ENCODE measurements at regions not wholly inside any gene's neighbourhood (a gene's known extent, or its start where the extent isn't known, plus 50 kb on each side); places are given as distances from the start of the nearest gene placed in this dataset.

DNA sequence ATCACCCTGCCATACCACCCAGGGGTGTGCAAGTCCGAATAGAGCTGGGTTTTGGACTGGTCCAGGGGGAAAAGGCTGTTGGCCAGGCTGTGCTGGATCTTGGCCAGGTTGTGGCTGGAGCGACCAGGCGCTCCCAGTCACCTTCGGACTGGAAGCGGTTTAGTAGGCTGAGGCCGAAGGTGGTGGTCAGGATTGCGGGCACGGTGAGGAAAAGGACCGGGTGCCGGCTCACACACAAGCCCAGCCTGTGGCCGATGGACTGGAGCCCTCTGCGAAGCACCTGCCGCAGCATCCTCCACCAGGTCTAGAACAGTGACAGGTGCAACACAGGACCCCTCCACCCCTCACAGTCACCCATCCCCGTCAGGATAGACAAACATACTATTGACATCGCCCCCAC, 590.6 kb upstream of the PTCHD4 start:
- H3K9me3 Mint-ChIP-seq (ENCODE audit: unreplicated experiment) = no peaks in the 10 kb centered on the region

DNA sequence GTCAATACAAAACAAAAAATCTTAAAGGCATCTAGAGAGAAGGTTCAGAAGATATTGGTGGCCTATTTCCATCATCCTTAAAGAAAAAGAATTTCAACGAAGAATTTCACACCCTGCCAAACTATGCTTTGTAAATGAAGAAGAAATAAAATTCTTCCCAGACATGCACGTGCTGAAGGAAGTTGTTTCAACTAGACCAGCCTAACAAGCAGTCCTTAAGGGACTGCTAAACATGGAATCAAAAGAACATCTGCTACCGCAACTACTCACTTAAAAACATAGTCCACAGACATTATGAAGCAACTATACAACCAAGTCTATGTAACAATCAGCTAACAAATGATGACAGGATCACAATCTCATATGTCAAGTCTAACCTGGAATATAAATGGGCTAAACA, 584.9 kb upstream of the PTCHD4 start:
- BruUV-seq (replicated peaks) = no TSS peak
- H3K27me3 Mint-ChIP-seq (ENCODE audit: insufficient read depth, unreplicated experiment) = no peaks in the 10 kb centered on the region

More for the DNA sequence above, 590.6 kb upstream of the PTCHD4 start:
- no TSS peak for BruUV-seq (replicated peaks)
- no peak overlapping the region for H3K4me3 Mint-ChIP-seq (ENCODE audit: unreplicated experiment)
- intact Hi-C loops (cut with micrococcal nuclease) = no loop called here
- TF ChIP-seq, protein P1, sequence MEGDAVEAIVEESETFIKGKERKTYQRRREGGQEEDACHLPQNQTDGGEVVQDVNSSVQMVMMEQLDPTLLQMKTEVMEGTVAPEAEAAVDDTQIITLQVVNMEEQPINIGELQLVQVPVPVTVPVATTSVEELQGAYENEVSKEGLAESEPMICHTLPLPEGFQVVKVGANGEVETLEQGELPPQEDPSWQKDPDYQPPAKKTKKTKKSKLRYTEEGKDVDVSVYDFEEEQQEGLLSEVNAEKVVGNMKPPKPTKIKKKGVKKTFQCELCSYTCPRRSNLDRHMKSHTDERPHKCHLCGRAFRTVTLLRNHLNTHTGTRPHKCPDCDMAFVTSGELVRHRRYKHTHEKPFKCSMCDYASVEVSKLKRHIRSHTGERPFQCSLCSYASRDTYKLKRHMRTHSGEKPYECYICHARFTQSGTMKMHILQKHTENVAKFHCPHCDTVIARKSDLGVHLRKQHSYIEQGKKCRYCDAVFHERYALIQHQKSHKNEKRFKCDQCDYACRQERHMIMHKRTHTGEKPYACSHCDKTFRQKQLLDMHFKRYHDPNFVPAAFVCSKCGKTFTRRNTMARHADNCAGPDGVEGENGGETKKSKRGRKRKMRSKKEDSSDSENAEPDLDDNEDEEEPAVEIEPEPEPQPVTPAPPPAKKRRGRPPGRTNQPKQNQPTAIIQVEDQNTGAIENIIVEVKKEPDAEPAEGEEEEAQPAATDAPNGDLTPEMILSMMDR (IDR thresholded peaks at IDR 0.05; ENCODE audit: unreplicated experiment) = no peak
- POLR2A ChIA-PET = no interaction called here
- DNase-seq (ENCODE audit: unreplicated experiment) = no peak
- peaks cover 5% of the 10 kb centered on the region for H3K4me1 Mint-ChIP-seq (ENCODE audit: insufficient read depth, unreplicated experiment)
- no peak overlapping the region for H3K27ac Mint-ChIP-seq (ENCODE audit: low read depth, unreplicated experiment)
- no peaks in the 10 kb centered on the region for H3K27me3 Mint-ChIP-seq (ENCODE audit: insufficient read depth, unreplicated experiment)
- CTCF ChIA-PET = no interaction called here
- H3K36me3 Mint-ChIP-seq (ENCODE audit: insufficient read depth, unreplicated experiment) = no peaks in the 10 kb centered on the region

DNA sequence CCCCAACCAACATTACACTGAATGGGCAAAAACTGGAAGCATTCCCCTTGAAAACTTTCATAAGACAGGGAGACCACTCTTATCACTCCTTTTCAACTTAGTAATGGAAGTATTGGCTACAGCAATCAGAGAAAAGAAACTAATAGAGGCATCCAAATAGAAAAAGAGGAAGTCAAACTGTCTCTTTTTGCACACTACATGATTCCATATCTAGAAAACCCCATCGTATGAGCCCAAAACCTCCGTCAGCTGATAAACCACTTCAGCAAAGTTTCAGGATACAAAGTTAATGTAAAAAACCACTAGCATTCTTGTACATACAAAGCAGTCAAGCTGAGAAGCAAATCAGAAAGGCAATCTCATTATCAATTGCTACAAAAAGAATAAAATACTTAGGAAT, 580.4 kb upstream of the PTCHD4 start:
- Mint-ChIP-seq H3K9me3 (ENCODE audit: unreplicated experiment) (peaks cover 21% of the 10 kb centered on the region), H3K27me3 (ENCODE audit: insufficient read depth, unreplicated experiment) (no peaks in the 10 kb centered on the region), H3K4me1 (ENCODE audit: insufficient read depth, unreplicated experiment) (no peaks in the 10 kb centered on the region), H3K4me3 (ENCODE audit: unreplicated experiment) (no peak overlapping the region), H3K27ac (ENCODE audit: low read depth, unreplicated experiment) (no peak overlapping the region), H3K36me3 (ENCODE audit: insufficient read depth, unreplicated experiment) (no peaks in the 10 kb centered on the region)
- CTCF ChIA-PET = no interaction called here
- TF ChIP-seq, protein P1 (IDR thresholded peaks at IDR 0.05; ENCODE audit: unreplicated experiment) = no peak
- DNase-seq (ENCODE audit: unreplicated experiment) = no peak
- no TSS peak for BruUV-seq (replicated peaks)
- POLR2A ChIA-PET = interaction anchor here (0.6 to 0.7 kb wide), 2 partner anchors 41 to 59 kb away, joined by 3 to 4 read pairs; no protein-coding TSS in a partner anchor
- intact Hi-C loops (cut with micrococcal nuclease) = no loop called here

More for the DNA sequence above, 584.9 kb upstream of the PTCHD4 start:
- Mint-ChIP-seq H3K36me3 (ENCODE audit: insufficient read depth, unreplicated experiment) (no peaks in the 10 kb centered on the region), H3K9me3 (ENCODE audit: unreplicated experiment) (peaks cover 9% of the 10 kb centered on the region), H3K4me3 (ENCODE audit: unreplicated experiment) (no peak overlapping the region), H3K27ac (ENCODE audit: low read depth, unreplicated experiment) (no peak overlapping the region), H3K4me1 (ENCODE audit: insufficient read depth, unreplicated experiment) (no peaks in the 10 kb centered on the region)
- no peak for DNase-seq (ENCODE audit: unreplicated experiment)
- intact Hi-C loops (cut with micrococcal nuclease) = no loop called here
- TF ChIP-seq, protein P1 (IDR thresholded peaks at IDR 0.05; ENCODE audit: unreplicated experiment) = no peak
- CTCF ChIA-PET = no interaction called here
- POLR2A ChIA-PET = no interaction called here

DNA sequence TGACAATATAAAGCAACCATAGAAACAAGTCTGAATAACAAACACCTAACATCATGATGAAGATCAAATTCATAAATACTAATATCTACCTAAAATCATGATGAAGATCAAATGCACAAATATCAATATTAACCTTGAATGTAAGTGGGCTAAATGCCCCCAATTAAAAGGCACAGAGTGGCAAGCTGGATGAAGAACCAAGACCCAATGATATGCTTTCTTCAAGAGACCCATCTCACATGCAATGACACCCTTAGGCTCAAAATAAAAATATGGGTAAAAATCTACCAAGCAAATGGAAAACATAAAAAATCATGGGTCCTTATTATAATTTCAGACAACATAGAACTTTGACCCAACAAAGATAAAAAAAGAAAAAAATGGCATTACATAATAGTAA, 578.5 kb upstream of the PTCHD4 start:
- no peaks in the 10 kb centered on the region for H3K36me3 Mint-ChIP-seq (ENCODE audit: insufficient read depth, unreplicated experiment)
- intact Hi-C loops (cut with micrococcal nuclease) = no loop called here
- TF ChIP-seq, protein P1 (IDR thresholded peaks at IDR 0.05; ENCODE audit: unreplicated experiment) = no peak
- ChIA-PET POLR2A (no interaction called here), CTCF (interaction anchor here (0.7 to 1.7 kb wide), 2 partner anchors 9 to 245 kb away, joined by 4 read pairs; no protein-coding TSS in a partner anchor)
- peaks cover 22% of the 10 kb centered on the region for H3K9me3 Mint-ChIP-seq (ENCODE audit: unreplicated experiment)
- H3K27me3 Mint-ChIP-seq (ENCODE audit: insufficient read depth, unreplicated experiment) = no peaks in the 10 kb centered on the region
- H3K27ac Mint-ChIP-seq (ENCODE audit: low read depth, unreplicated experiment) = no peak overlapping the region
- DNase-seq (ENCODE audit: unreplicated experiment) = no peak
- H3K4me1 Mint-ChIP-seq (ENCODE audit: insufficient read depth, unreplicated experiment) = no peaks in the 10 kb centered on the region
- no peak overlapping the region for H3K4me3 Mint-ChIP-seq (ENCODE audit: unreplicated experiment)
- BruUV-seq (replicated peaks) = no TSS peak

Measured in MCF 10A (cell line).